ENCODE measurements at regions not wholly inside any gene's neighbourhood (a gene's known extent, or its start where the extent isn't known, plus 50 kb on each side); places are given as distances from the start of the nearest gene placed in this dataset.

DNA sequence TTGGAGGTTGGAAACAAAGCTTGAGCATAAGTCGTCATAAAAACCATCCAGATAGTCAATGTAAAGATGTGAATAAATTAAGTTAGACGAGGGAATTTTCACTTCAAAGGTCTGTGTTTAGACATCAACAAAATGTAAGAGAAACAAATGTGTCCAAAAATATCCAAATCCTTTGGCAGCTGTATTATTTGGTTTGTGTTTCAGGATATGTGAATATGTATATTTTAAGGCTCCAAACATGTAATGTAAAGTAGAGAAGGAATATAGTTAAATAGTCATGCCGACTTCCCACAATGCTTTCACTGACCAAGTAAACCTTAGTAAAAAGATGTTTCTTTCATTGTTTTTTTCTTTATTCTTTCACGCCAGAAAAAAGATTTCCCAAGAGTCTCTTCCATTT, 604.9 kb upstream of the NRP1 start:
- in situ Hi-C loops (cut with HindIII; ENCODE audit: low sequenced_read_pairs): no loop called here
- DNase-seq (ENCODE audit: low read depth, low spot score): no peak
- TF ChIP-seq, protein P1, sequence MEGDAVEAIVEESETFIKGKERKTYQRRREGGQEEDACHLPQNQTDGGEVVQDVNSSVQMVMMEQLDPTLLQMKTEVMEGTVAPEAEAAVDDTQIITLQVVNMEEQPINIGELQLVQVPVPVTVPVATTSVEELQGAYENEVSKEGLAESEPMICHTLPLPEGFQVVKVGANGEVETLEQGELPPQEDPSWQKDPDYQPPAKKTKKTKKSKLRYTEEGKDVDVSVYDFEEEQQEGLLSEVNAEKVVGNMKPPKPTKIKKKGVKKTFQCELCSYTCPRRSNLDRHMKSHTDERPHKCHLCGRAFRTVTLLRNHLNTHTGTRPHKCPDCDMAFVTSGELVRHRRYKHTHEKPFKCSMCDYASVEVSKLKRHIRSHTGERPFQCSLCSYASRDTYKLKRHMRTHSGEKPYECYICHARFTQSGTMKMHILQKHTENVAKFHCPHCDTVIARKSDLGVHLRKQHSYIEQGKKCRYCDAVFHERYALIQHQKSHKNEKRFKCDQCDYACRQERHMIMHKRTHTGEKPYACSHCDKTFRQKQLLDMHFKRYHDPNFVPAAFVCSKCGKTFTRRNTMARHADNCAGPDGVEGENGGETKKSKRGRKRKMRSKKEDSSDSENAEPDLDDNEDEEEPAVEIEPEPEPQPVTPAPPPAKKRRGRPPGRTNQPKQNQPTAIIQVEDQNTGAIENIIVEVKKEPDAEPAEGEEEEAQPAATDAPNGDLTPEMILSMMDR (IDR thresholded peaks at IDR 0.05; ENCODE audit: low read depth, low read length): no peak
- H3K4me3 ChIP-seq (ENCODE audit: low read depth, low read length): no peak overlapping the region

DNA sequence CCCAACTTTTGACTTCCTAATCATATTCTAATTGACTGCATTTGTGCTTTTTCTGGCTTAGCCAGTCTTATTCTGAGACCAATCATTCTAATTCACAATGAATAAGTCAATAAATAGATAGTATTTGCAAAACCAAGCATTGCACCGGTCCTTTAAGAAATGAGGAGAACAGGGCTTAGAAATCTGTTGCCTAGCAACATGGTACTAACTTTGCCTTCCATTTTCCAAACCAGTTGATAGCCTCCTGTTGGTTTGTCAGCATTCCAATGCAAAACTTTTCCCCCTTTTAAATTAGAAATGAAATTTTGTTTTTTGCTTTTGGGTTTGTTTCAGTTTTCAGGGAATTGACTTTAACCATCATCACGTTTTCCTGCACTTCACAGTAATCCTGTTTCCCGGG, 603.5 kb upstream of the NRP1 start:
- no peak for DNase-seq (ENCODE audit: low read depth, low spot score)
- in situ Hi-C loops (cut with HindIII; ENCODE audit: low sequenced_read_pairs): no loop called here
- TF ChIP-seq, protein P1 (IDR thresholded peaks at IDR 0.05; ENCODE audit: low read depth, low read length): no peak
- H3K4me3 ChIP-seq (ENCODE audit: low read depth, low read length): no peak overlapping the region

DNA sequence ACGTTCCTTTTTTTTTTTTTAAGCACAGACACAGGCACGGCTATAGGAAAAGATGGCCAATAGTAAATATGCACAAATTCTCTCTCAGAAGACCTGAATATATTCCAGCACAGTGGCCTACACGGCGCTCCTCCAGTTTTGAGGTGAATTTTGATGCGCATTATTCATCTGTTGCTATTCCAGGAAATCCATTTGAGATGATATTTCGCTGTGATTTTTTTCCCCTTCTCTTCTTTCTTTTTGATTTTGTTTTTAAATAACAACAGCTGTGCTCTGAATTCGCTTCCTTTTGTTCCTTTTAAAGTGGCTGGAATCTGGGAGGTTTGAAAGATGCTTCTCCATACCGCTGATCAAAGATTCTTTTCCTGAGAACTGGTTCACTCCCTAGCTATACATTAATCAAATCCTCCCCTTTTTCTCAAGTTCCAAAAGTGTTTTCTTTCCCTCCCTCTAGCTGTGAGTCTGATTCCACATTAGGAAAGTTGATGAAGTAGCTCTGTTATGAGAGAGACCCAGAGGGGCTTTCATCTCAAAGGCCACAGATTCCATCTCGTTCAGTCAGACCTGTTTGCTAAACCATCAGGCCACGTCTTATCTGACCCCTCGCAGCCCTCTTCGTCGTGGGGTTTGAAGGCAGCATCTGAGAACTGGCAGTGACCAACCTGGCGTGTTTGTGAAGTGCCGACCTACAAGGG, 602.7 kb upstream of the NRP1 start:
- TF ChIP-seq, protein P1 (IDR thresholded peaks at IDR 0.05; ENCODE audit: low read depth, low read length): no peak
- DNase-seq (ENCODE audit: low read depth, low spot score): no peak
- H3K4me3 ChIP-seq (ENCODE audit: low read depth, low read length): no peak overlapping the region
- in situ Hi-C loops (cut with HindIII; ENCODE audit: low sequenced_read_pairs): no loop called here

DNA sequence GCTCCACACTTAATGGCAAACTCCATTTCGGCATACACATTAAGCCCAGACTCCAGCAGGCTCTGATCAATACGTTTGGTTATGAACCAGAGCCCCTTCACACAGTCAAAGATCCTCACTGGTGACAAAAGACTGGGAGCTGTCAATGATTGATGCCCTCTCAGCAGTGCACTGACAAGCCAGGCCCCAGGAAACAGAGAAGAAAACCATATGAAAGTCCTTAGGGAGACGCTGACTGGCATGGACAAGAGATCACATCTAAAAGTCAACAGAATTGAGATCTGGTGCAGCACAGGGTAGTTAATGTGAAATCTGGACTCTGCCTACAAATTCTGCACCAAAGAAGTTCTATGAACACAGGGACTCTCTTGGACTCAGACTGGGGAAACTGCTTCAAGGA, 600.9 kb upstream of the NRP1 start:
- TF ChIP-seq, protein P1 (IDR thresholded peaks at IDR 0.05; ENCODE audit: low read depth, low read length): no peak
- no peak overlapping the region for H3K4me3 ChIP-seq (ENCODE audit: low read depth, low read length)
- in situ Hi-C loops (cut with HindIII; ENCODE audit: low sequenced_read_pairs): no loop called here
- DNase-seq (ENCODE audit: low read depth, low spot score): no peak

DNA sequence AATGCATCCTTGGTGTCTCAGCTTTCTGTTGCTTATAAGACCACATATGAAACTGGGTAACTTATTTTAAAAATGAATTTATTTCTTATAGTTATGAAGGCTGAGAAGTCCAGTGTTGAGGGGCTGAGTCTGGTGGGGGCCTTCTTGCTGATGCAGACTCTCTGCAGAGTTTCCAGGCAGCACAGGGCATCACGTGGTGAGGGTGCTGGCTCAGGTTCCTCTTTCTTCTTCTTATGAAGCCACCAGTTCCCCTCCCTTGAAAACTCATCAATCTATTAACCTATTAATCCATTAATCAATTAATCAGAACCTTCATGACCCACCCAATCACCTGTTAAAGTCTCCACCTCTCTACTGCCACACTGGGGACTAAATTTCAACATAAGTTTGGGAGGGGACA, 595.6 kb upstream of the NRP1 start:
- DNase-seq (ENCODE audit: low read depth, low spot score): no peak
- in situ Hi-C loops (cut with HindIII; ENCODE audit: low sequenced_read_pairs): no loop called here
- TF ChIP-seq, protein P1 (IDR thresholded peaks at IDR 0.05; ENCODE audit: low read depth, low read length): no peak
- no peak overlapping the region for H3K4me3 ChIP-seq (ENCODE audit: low read depth, low read length)

DNA sequence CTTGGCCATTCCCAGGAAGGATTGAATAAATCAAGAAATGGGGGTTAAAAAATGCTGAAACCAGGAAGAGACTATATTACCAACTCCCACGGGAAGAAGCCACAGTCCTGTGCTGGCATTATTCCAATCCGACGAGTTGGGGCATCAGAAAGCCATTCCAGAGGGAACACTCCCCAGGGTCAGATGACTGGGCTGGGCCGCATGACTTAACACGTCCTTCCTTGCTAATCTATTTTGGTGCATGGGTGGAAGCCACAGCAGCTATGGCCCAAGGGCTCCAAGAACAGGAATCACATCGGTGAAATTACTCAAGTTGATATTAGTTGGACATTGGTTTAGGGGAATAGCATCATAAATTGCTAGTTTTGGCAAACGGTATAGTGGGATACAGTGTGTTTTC, 592.9 kb upstream of the NRP1 start:
- DNase-seq (ENCODE audit: low read depth, low spot score): no peak
- in situ Hi-C loops (cut with HindIII; ENCODE audit: low sequenced_read_pairs): no loop called here
- H3K4me3 ChIP-seq (ENCODE audit: low read depth, low read length): no peak overlapping the region
- TF ChIP-seq, protein P1 (IDR thresholded peaks at IDR 0.05; ENCODE audit: low read depth, low read length): no peak

Measured in astrocyte of the spinal cord (primary cell).